ENCODE measurements at regions not wholly inside any gene's neighbourhood (a gene's known extent, or its start where the extent isn't known, plus 50 kb on each side); places are given as distances from the start of the nearest gene placed in this dataset.
A peak's percentile ranks its signal among the peaks of the same experiment; 100 is the strongest.

DNA sequence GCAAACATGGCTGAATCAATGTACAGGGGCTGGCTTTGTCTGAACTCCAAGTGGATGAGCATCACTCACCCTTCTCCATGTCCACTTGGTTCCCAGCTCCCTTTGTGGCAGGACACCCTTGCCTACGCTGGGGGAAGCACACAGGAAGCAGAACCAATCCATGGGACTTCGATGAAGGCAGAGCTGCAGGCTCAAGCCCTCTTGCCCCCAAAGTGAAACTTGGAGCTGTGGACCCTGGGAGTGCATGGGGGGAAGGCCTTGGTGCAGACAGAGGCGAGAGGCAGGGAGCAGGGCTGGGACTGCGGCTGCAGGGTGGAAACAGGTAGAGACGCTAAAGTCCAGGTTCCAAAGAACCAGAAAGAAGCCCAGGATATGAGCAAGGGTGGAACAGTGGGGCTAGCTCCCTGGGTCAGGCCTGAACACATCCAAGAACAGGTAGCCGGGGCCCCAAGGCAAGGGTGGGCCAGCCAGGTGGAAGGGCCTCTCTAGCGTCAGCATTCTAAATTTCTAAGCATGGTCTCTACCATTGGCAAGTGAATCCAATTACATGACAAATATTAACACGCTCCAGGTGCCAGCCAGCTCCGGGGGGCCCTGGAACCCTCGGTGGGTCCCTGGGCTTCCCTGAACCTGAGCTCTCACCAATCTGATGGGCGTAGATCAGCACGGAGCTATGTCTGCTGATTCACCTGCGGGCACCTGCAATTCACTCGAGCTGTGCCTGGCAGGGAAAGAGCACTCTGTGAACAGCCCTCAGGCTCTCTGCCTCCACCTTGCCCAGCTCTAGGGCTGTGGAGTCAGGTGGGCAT, 532.8 kb downstream of the BRD1 start:
- no peak for DNase-seq

DNA sequence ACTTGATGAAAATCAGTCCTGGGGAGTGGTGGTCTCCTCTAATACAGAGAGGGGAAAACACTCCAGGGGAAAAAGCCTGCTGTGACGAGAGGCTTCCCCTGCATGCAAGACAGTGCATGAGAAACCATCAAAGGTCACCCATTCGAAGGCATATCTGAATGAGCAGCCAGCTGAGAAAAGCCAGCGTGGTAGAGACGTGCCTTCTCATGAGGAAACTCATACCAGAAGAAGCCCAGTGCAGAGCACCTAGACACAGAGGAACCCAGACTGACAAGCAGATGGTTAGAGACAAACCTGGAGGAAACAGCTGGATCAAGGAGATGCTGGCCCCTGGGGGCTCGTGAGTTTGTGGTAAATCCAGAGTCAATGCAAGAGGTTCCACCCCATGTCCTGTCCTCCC, 534.8 kb downstream of the BRD1 start:
- no peak for DNase-seq

DNA sequence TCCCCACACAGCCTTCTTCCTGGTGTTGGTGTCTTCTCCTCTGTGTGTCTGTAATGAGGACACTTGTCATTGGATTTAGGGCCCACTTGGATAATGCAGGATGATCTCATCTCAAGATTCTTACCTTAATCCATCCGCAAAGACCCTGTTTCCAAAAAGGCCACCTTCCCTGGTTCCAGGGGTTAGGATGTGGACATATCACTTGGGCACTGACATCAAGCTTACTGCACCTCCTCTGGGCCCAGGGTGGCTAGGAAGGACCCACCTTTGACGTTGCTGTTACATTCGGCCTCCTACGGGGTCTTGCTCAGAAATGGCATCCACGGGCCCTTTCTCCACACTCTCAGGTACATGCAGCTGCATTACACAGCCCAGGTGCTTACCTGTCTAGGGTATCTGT, 535.9 kb downstream of the BRD1 start:
- no peak for DNase-seq

DNA sequence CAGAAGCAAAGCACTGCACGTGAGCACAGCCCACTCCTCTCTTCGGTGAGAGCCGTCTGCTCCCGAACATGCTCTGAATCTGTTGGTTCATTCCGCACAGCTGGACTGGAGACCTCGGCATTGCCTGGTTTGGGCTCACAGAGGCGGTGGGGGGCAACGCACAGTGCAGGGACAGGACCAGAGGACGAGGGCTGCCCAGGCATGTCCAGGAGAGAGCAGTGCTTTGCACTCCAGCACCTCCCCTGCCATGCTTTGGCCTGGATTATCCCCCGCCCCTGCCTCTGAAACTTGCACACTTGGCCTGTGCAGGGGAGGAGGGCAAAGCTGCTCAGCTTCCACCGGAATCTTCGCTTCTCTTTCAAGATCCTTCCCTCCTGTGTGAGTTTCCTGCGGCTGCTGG, 536.5 kb downstream of the BRD1 start:
- DNase-seq: no peak

DNA sequence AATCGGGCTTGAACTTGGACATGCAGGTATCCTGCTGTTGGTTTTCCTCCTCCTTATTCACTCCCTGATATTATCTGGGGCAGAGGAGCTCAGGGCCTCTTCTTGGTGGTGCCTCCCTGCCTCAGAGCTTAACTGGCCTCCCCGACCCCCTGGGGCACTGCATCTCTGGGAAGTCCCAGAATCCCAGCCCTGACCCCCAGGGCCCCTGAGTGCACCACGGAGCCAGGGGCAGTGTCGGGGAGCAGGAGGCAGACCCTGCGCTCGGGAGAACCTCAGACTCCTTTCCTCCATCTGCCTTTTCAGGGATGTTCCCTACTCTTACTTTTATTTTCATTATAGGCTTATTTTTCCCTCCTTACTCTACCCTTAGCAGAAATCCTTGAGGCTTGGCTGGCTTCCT, 537.0 kb downstream of the BRD1 start:
- DNase-seq: no peak

DNA sequence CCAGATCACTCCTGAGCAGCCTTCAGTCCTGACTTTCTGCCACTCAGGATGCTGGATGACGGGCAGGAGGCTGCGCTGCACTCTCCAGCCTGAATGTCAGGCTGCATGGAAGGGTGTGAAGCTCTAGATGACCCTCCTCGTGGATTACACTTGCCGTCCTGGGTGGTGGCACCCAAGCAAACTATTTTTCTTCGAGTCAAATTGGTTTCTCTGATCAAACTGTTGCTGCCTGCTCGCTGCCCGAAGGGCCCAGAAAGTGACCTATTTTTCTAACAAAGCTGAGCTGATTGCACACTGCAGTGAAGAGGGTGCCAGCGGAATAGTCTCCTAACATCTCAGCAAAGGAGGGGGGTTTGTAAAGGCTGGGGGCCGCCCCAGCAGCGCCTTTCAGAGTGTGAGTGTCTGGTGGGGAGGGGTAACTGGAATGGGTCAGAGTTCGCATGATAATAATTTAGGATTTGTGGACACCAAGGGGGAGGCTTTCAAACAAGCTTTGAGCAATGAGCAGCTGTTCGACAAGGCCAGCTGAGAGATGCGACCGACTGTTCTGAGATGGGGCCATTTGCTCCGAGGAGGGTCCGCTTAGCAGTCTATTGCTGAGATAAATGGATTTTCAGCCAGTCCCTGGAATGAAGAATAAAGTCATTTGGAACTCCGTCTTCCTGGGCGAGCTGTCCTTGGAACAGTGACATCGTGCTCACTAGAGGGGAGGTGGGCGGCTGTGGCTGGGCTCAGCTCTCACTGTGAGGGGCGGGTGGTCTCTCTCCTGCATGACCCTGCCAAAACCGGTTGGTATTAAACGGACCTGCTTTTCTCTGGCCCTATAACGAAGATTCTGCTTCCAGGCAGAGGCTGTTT, 537.6 kb downstream of the BRD1 start:
- no peak for DNase-seq

DNA sequence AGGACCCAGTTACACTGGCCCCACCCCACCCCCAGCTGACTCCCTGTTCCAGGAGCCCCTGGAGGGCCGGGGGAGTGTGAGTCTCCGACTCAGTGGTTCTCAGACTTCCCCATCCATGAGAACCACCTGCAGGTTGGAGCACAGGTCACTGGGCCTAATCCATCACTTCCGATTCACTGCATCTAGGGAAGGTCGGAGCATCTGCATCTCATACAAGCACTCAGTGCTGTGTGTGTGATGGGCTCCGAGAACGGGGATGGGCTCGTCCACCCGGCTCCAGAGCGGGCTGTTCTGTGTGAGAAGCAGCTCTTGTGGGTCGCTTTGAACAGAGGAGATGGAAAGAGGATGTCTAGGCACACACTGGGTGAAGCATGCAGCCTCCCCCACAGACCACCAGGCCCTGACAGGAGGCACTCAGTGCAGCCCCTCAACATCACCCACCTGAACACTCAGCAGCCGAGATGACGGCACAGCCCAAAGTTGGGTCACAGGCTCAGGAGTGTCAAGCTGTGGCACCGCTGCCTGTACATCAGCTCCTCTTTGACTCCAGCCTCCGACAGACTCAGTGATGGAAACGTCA, 541.4 kb downstream of the BRD1 start:
- no peak for DNase-seq

DNA sequence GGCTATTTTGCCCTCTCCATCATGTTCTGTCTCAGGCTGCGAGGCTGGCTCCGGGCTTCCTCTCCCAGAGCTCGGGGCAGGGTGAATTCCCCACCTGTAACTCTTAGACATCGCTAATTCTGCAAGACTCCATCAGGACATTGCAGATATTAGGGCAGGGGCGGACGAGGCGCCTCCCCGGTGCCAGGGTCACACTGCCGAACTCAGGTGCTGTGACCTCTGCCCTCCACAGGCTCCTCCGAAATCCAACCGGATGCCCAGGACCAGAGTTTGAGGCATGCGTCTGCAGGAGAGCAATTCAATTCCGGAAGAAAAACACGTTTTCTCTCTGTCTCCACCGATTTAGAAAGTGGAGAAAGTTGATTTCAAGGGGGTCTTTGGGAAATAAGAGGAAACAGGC, 542.7 kb downstream of the BRD1 start:
- DNase-seq: no peak

DNA sequence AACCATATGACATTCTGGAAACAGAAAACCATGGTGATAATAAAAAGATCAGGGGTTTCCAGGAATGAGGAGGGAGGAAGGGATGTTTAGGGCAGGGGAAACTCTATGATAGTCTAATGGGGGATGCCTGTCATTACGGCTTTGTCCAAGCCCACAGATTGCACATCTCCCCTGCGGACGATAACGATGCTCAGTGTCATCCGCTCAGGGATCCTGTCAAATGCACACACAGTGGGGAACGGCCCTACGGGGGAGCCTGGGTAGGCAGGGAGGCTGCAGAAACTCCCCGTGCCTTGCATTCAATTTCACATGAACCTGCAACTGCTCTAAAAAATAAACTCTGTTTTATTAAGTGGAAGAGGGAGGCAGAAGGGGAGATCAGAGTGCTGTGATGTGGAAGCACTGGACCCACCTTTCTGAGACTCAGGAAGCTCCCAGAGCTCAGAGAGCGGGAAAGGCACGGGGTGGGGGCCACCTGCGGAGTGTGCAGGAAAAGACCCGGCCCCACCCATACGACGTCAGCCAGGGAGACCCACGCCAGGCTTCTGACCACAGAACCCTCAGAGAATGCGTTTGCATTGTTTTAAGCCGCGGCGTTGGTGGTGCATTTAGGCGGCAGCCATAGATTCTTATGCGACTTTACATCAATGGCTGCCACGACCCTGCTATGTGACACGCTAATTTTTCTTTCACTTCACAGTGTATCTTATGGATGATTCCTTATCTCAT, 543.5 kb downstream of the BRD1 start:
- DNase-seq: no peak

DNA sequence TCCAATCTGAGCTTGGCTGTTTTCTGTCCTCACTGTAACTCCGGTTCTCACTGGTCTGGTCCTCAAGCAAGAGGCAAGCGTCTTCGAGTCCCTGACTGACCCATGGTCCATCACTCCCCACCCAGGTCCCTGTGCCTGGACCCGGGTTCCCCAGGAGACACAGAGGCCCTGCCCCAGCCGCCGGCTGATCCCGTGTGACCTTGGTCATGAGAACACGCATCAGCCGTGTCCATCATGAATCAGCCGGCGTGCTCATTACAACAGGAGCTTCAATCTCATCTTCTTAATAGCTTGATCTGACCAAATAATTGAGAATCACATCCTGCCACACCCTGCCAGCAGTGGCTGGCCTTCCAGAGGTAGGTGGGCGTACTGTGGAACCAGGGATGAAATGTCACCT, 545.1 kb downstream of the BRD1 start:
- no peak for DNase-seq

DNA sequence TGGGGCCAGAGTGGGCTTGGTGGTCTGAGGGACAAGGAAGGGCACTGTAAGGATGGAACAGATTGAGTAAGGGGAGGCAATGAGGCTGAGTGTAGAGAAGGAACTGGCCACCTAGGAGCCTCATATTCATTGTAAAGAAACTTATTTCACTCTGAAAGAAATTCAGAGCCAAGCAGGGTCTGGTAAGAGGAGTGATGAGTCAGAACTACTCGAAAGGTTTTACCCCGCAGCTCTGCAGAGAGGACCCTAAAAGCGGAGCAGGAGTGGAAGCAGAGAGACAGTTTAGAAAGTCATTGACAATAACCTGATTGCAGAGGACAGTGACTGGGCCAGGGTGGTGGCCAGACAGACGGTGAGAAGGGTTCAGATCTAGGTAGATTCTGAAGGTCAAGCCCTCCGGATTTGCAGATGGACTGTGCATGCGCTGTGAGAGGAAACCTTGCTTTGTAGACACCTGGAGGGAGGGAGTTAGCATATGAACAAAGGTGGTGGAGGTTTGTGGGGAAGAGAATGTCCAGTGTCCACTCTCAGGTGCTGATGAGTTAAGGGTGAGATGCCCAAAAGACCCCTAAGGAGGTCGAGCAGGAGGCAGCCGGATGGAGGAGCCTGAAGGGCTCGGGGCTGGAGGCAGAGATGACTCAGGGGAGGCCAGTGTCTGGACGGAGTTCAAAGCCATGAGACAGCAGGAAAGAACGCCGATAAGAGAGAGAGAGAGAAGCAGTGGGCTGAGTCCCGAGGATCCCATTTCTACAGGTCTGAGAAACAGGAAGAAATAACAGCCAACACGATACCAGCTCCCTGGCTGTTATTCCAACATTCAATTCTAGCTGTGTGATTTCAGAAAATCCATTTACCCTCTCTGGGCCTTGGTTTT, 546.0 kb downstream of the BRD1 start:
- DNase-seq: peak in 1 of 2 experiments; percentile 1

DNA sequence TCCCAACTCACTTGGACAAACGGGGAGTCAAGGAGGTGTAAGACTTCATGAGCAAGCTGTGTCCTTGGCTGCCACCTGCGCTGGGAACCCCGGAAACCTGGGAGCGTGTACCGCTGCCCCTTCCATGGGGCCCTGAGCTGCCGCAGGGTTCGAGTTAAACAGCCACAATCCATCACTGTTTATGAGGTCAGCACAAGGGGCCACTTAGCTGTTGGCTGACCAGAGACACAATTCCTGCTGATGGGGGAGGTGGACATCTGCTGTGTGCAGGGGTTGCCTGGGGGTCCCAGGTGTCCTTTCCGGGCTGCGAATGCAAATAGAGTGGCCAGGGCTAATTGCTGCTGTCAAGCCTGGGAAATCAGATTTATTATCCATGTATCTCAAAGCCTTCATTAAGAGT, 549.3 kb downstream of the BRD1 start:
- DNase-seq: no peak

DNA sequence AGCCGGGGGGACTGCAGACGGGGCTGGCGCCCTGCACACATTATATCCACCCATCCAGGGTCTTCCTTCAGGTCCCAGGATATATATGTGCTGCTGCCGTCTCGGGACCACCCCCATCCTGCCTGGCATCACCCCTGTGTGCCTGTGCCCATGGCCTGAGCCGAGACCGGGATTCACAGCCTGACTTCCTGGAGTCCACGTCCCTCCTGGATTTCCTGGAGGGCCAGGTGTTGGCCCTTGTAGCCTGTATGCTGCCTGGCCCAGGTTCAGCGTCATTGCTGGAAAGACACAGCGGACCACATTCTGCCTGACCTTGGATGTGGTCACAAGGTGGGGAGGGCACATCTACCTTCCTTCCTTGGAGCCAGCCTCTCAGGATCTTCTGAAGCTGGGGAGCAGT, 551.1 kb downstream of the BRD1 start:
- DNase-seq: no peak

DNA sequence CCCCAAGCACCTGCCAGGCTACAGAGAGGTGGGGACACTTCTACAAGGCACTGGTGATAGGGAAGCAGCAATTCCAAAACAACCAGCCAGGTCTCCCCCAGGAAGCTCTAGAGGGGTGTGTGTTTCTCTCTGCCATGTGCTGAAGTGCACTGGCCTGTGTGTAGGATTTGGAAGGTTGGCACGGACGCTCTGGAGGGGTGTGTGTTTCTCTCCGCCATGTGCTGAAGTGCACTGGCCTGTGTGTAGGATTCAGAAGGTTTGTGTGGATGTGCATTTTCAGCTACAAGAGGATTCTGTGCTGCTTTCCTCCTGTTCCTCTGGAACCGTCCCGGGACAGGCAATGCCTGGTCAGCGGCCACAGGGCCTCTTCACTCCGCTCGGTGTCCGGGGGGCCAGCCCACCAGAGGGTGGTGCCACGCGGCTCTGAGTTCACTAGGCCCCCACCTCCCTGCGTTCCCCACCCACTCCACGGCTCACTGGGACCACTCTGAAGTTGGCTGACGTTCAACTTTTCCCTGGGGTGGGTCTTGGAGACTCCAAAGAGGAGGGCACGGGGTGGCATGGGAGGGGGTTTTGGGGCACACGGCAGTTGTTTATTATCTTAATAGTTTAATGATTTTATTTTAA, 552.8 kb downstream of the BRD1 start:
- no peak for DNase-seq

DNA sequence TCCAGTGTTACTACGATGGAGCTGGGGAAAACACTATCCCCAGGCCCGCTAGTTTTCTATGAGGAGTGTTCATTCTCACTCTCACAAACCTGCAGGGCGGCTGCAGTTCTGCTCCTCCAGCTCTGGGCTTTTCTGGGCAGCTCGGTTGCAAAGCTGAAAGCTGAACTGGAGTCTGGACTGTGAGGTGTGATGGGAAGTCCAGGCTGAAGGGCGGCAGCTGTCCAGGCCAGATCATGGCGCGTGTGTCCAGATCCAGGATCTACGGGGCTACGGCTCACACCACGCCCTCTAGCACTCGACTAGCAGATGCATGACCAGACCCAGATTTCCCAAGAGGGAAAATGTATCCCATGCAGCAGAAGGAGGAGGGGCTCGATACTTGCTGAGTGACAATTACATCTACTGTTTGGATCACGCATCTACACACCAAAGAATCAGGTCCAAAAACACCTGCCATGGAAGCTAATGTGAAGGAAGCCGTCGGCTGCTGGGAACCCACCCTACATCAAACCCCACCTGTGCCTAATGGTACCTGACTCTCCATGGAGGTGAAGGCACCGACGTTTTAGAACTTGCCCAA, 555.0 kb downstream of the BRD1 start:
- DNase-seq: no peak

DNA sequence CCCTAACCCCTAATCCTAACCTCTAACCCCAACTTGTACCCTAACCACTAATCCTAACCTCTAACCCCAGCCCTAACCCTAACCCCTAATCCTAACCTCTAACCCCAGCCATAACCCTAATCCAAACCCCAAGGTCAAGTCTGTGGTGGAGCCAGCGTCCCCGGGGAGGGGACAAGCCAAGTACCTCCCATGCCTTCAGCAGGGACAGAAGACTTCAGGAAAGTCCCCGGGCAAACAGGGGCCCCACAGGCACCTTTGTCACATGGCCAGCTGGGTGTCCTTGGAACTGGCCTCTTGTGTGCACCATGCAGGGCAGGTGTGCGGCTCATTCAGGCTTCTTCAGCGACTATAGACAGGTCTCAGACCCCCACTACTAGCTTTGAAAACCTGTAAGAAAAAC, 555.8 kb downstream of the BRD1 start:
- no peak for DNase-seq

DNA sequence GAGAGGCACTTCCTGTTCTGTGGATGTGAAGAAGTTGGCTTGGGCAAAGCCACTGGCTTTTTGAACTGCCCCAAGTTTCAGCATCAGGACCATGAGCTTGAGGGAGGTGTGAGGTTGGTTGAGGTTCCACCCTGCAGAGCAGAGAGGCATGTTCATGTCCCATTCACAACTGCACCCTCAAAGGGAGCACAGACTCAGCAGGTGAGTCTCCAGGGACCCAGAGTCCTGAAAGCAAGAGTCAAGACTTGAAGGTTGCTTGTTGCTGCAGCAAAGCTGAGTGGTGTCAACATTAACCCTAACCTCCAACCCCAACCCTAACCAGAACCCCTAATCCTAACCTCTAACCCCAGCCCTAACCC, 556.3 kb downstream of the BRD1 start:
- DNase-seq: no peak

DNA sequence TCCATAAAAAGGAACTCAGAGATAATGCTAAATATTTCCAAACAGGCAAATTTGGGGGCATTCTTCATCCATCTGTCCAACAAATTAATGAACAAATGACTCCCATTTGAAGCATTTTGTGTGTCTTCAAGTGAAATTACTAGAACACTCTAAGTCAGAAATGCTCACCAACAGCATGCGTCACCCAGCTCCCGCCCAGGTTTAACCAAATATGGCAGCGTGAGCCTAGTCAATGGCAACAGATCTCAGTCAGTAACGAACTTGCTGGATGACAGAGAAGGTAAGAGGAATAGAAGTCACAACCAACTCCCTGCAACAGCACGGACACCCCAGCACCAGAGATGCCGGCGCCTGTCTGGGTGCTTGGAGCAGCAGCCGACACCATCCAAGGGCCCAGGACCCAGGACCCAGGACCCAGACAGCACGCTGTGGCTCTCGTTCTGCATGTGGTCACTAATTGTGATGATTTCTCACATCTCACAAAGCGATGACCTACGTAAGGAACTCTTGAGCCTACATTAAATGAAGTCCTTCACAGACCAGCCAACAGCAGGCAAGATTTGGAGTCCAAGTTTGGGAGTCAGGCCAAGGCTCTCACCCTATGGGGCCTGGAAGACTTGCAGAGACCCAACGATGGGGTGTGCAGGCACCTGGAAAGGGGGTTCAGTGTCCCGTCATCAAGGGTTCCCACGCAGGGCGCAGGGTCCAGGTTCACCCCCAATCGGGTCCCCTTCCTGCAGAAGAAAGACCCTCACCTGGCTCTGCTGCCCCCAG, 556.9 kb downstream of the BRD1 start:
- DNase-seq: no peak

DNA sequence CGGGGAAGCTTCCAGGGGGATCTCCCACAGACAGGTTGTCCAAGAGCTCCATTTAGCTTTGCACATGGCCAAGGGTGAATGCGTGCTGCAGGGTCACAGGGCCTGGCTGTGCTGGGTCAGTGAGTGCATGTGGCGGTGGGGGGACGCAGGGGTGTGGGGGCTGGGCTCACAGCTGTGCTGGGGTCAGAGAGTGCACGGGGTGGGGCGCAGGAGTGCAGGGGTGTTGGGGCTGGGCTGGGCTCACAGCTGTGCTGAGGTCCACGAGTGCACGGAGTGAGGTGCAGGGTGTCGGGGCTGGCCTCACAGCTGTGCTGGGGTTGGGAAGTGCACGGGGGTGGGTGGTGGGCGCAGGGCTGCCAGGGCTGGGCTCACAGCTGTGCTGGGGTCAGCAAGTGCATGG, 557.7 kb downstream of the BRD1 start:
- no peak for DNase-seq

DNA sequence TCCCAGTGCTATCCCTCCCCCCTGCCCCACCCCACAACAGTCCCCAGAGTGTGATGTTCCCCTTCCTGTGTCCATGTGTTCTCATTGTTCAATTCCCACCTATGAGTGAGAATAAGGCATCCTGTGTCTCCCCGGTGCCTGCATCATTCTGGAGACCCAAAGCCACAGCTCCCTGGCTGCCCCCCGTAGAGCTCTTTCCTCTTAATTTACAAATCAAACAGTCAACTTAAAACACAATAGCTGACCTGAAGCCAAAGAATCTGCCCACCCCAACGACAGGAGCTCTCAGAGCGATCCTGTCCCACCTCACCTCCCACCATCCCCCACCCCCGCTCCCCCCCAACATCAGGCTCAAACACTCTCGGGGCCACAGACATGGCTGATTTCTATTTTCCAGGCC, 558.3 kb downstream of the BRD1 start:
- no peak for DNase-seq

DNA sequence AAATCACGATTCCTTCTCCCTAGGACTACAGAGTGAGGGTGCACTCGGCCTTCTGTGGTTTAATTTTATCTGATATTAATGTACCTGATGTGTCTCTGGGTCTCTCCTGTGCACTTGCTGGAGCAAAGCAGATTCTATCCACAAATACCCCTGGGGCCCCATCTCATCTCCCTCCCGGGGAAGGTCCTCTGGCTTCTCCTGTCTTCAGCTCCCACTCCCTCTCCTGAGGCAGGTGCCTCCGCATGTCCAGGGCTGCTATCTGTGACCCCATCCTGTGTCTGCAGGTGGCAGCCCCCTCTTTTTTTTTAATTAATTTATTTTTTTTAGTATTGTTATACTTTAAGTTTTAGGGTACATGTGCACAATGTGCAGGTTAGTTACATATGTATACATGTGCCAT, 558.7 kb downstream of the BRD1 start:
- no peak for DNase-seq

Data from SW 1271 (cell line).